Stomach (tissue), 8 donors: ENCODE measurements at regions not wholly inside any gene's neighbourhood (a gene's known extent, or its start where the extent isn't known, plus 50 kb on each side); places are given as distances from the start of the nearest gene placed in this dataset.

Experiments used
- DNase-seq, 2 donors: peaks; one replicate each; pipeline versions ENCODE4 v3.0.0 to v3.0.0-alpha.2; 2013 to 2019
- H3K27ac ChIP-seq, 5 donors: fragments of 200-600 bp in 4 of 5; sonication (generic) in 4 of 5; one replicate each; pipeline ENCODE4 v1.5.1; 2013 to 2019; ENCODE audit warnings: mild to moderate bottlenecking in 1 of 5, moderate library complexity in 1 of 5
- H3K27me3 ChIP-seq, 3 donors: fragments of 200-600 bp; sonication (generic); one replicate each; pipeline ENCODE4 v1.5.1; 2017 to 2019; ENCODE audit warnings: mixed run types in 1 of 3
- H3K36me3 ChIP-seq, 4 donors: fragments of 200-600 bp; sonication (generic); 1 replicate in 3 of 4; 2 replicates in 1 of 4; pipeline ENCODE4 v1.5.1; 2016 to 2019
- H3K4me1 ChIP-seq, 4 donors: fragments of 200-600 bp; sonication (generic); one replicate each; pipeline ENCODE4 v1.5.1; 2016 to 2019
- H3K4me3 ChIP-seq, 4 donors: fragments of 200-600 bp; sonication (generic) in 3 of 4; one replicate each; pipeline ENCODE4 v1.5.1; 2016 to 2019; ENCODE audit warnings: mild to moderate bottlenecking in 1 of 4
- H3K9me3 ChIP-seq, 4 donors: fragments of 200-600 bp; sonication (generic); one replicate each; pipeline ENCODE4 v1.5.1; 2016 to 2019
- EP300 ChIP-seq: sonication (generic); formaldehyde crosslinking; IDR thresholded peaks from one replicate; pipeline ENCODE4 v1.6.1; 2017; ENCODE audit warnings: antibody characterized with exemption
- POLR2A ChIP-seq, 4 donors: fragments of 450-650 bp; IDR thresholded peaks; one replicate each; pipeline ENCODE4 v1.6.1; 2016; ENCODE audit warnings: antibody characterized with exemption in 4 of 4, control low read depth in 2 of 4, mild to moderate bottlenecking in 1 of 4, moderate library complexity in 1 of 4
- POLR2AphosphoS5 ChIP-seq, 3 donors: sonication (generic); formaldehyde crosslinking; IDR thresholded peaks; one replicate each; pipeline ENCODE4 v1.6.1; 2016; ENCODE audit warnings: antibody characterized with exemption in 3 of 3
- WGBS, 5 donors: extraction: QIAGEN DNeasy Blood & Tissue Kit in 3 of 5; methylation state at CpG; one replicate each; pipeline versions ENCODE4 v1.1.5 to v1.1.7; 2013 to 2018; 5-methylcytosine and 5-hydroxymethylcytosine counted together
- intact Hi-C: fragments of 100-400 bp; cut with DNase I; formaldehyde crosslinking; loops from one replicate; pipeline ENCODE4 v1.15.1; 2023; ENCODE audit warnings: low total_unique reads
- TF ChIP-seq, protein P1 (sequence below), 7 experiments: fragments of 450-650 bp in 4 of 7; fragments of 200-600 bp in 3 of 7; sonication (generic) in 3 of 7; IDR thresholded peaks; one replicate each; pipeline ENCODE4 v1.5.1; 2016 to 2019; ENCODE audit warnings: antibody characterized with exemption in 7 of 7, control low read depth in 2 of 7, mild to moderate bottlenecking in 1 of 7
- donor health status: healthy with polysubstance abuse.
- donor health status: Bipolar disorder and iron deficiency.
- donor health status: healthy.

DNA sequence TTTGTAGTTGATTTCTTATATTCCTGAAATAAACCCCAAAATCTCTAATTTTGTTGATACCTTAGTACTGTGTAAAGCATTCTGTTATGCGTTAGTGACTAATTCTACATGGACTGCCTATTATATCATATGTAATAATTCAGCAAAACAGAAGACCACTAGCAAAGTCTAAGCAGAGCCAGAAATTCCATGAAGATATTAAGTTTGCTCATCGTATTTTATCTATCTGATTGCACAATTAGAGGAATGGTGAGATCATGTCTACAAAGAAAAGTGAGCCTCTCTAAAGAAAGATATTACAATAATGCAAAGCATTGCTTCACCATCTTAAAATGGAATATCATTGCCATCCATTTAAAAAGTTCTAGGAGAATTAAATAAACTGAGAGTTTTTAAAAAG lies 374.6 kb upstream of the SLC7A11 start:
- Histone ChIP-seq H3K9me3 (peaks cover 0 to 18% (median 7%) of the 10 kb centered on the region in 4 donors), H3K4me3 (no peak overlapping the region), H3K27ac (no peak overlapping the region), H3K4me1 (no peaks in the 10 kb centered on the region), H3K36me3 (no peaks in the 10 kb centered on the region), H3K27me3 (no peaks in the 10 kb centered on the region)
- no peak for DNase-seq
- intact Hi-C loops, result no loop called here
- TF ChIP-seq POLR2A (IDR thresholded peaks at IDR 0.05) (no peak), EP300 (no peak)
- TF ChIP-seq, protein P1, sequence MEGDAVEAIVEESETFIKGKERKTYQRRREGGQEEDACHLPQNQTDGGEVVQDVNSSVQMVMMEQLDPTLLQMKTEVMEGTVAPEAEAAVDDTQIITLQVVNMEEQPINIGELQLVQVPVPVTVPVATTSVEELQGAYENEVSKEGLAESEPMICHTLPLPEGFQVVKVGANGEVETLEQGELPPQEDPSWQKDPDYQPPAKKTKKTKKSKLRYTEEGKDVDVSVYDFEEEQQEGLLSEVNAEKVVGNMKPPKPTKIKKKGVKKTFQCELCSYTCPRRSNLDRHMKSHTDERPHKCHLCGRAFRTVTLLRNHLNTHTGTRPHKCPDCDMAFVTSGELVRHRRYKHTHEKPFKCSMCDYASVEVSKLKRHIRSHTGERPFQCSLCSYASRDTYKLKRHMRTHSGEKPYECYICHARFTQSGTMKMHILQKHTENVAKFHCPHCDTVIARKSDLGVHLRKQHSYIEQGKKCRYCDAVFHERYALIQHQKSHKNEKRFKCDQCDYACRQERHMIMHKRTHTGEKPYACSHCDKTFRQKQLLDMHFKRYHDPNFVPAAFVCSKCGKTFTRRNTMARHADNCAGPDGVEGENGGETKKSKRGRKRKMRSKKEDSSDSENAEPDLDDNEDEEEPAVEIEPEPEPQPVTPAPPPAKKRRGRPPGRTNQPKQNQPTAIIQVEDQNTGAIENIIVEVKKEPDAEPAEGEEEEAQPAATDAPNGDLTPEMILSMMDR (IDR thresholded peaks at IDR 0.05), result no peak
- WGBS, 5 donors, result 80 to 87% (median 85%) methylated on average over 2 of the region's 2 CpGs

- intact Hi-C loops, result no loop called here
- 74 to 81% (median 79%) methylated on average over 3 of the region's 3 CpGs for WGBS, 5 donors
- H3K4me3 ChIP-seq, result no peak overlapping the region
- H3K9me3 ChIP-seq, result peaks cover 0 to 16% (median 6%) of the 10 kb centered on the region in 4 donors
- no peaks in the 10 kb centered on the region for H3K27me3 ChIP-seq
- no peak for DNase-seq
- H3K36me3 ChIP-seq, result no peaks in the 10 kb centered on the region
- peaks cover 0 to 5% (median 0%) of the 10 kb centered on the region in 4 donors for H3K4me1 ChIP-seq
- TF ChIP-seq EP300 (no peak), POLR2A (IDR thresholded peaks at IDR 0.05) (no peak), POLR2AphosphoS5 (IDR thresholded peaks at IDR 0.05) (no peak)
- TF ChIP-seq, protein P1 (IDR thresholded peaks at IDR 0.05), result no peak
- no peak overlapping the region for H3K27ac ChIP-seq
These were observed 372.4 kb upstream of the SLC7A11 start for GRCh38 chr4:138614398-138615142.

DNA sequence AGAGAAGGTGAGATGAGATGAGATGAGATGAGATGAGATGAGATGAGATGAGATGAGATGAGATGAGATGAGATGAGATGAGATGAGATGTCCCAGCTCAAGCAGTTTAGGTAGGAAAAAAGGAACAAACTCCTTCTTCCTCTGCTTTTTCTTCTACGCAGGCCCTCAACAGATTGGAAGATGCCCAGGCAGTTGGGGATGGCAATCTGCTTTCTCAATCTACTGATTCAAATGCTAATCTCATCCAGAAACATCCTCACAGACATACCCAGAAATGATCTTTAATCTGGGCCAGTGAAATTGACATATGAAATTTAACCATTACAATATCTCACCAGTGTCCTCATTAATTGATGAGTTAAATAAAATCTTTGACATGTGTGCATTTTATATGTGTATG lies 370.3 kb upstream of the SLC7A11 start:
- Histone ChIP-seq H3K4me3 (no peak overlapping the region), H3K36me3 (no peaks in the 10 kb centered on the region), H3K4me1 (peaks cover 0 to 6% (median 0%) of the 10 kb centered on the region in 4 donors), H3K9me3 (peaks cover 0 to 8% (median 4%) of the 10 kb centered on the region in 4 donors), H3K27ac (no peak overlapping the region), H3K27me3 (no peaks in the 10 kb centered on the region)
- WGBS, 5 donors, result 81 to 94% (median 85%) methylated on average over 1 of the region's 1 CpG
- TF ChIP-seq, protein P1 (IDR thresholded peaks at IDR 0.05), result no peak
- TF ChIP-seq POLR2AphosphoS5 (IDR thresholded peaks at IDR 0.05), result no peak
- TF ChIP-seq POLR2A (IDR thresholded peaks at IDR 0.05), result no peak
- no peak for TF ChIP-seq EP300
- intact Hi-C loops, result no loop called here
- no peak for DNase-seq

DNA sequence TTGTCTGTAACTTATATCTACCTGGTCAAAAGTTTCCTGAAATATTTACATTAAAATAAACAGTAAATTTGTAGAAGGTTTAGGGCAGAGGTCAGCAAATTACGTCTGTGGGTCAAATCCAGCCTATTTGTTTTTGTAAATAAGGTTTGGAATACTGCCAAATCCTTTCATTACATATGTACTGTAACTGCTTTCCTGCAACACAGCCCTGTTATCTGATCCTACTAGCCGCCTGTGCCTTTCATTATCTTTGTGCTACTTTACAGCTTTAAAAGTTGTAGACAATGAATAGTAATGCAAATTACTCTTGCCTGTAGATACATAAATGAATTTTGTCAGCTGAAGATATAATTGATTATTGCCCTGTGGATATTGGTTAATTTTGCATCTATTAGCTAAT lies 369.6 kb upstream of the SLC7A11 start:
- peaks cover 0 to 8% (median 4%) of the 10 kb centered on the region in 4 donors for H3K9me3 ChIP-seq
- DNase-seq, result no peak
- H3K4me3 ChIP-seq, result no peak overlapping the region
- intact Hi-C loops, result no loop called here
- no peaks in the 10 kb centered on the region for H3K36me3 ChIP-seq
- H3K4me1 ChIP-seq, result peaks cover 0 to 6% (median 0%) of the 10 kb centered on the region in 4 donors
- no peak for TF ChIP-seq EP300
- no peak for TF ChIP-seq POLR2A (IDR thresholded peaks at IDR 0.05)
- TF ChIP-seq, protein P1 (IDR thresholded peaks at IDR 0.05), result no peak
- no peak for TF ChIP-seq POLR2AphosphoS5 (IDR thresholded peaks at IDR 0.05)
- H3K27ac ChIP-seq, result no peak overlapping the region
- H3K27me3 ChIP-seq, result no peaks in the 10 kb centered on the region
- 20 to 52% (median 32%) methylated on average over 2 of the region's 2 CpGs for WGBS, 5 donors
